Chondrocyte (in vitro differentiated cells): ENCODE measurements at regions not wholly inside any gene's neighbourhood (a gene's known extent, or its start where the extent isn't known, plus 50 kb on each side); places are given as distances from the start of the nearest gene placed in this dataset.

Experiments
- DNase-seq: peaks from one replicate; pipeline ENCODE4 v3.0.0; 2021; ENCODE audit warnings: mixed read lengths, low spot score
- H3K27ac Mint-ChIP-seq: one replicate; pipeline ENCODE4 v1.8.0; 2021; ENCODE audit warnings: mild to moderate bottlenecking, moderate library complexity, mixed read lengths; ENCODE audit not compliant: unreplicated experiment
- H3K27me3 Mint-ChIP-seq: 2 replicates; pipeline ENCODE4 v1.8.0; 2021; ENCODE audit warnings: low read depth, mixed read lengths
- H3K36me3 Mint-ChIP-seq: 2 replicates; pipeline ENCODE4 v1.8.0; 2021; ENCODE audit warnings: low read depth, mixed read lengths
- H3K4me1 Mint-ChIP-seq: 2 replicates; pipeline ENCODE4 v1.8.0; 2021; ENCODE audit warnings: low read depth, mild to moderate bottlenecking, mixed read lengths
- H3K4me3 Mint-ChIP-seq: one replicate; pipeline ENCODE4 v1.8.0; 2021; ENCODE audit warnings: mild to moderate bottlenecking, moderate library complexity, mixed read lengths; ENCODE audit not compliant: unreplicated experiment
- H3K9me3 Mint-ChIP-seq: 2 replicates; pipeline ENCODE4 v1.8.0; 2021; ENCODE audit warnings: low read depth, mixed read lengths
- CTCF ChIP-seq: fragments of 200-600 bp; sonication (generic); IDR thresholded peaks from 2 replicates; pipeline ENCODE4 v1.5.0; 2021; ENCODE audit warnings: antibody characterized with exemption, mild to moderate bottlenecking, moderate library complexity

- H3K36me3 Mint-ChIP-seq = no peaks in the 10 kb centered on the region
- no peak for TF ChIP-seq CTCF
- H3K4me3 Mint-ChIP-seq = no peak overlapping the region
- DNase-seq = no peak
- peaks cover 22% of the 10 kb centered on the region for H3K27me3 Mint-ChIP-seq
- no peaks in the 10 kb centered on the region for H3K4me1 Mint-ChIP-seq
- H3K27ac Mint-ChIP-seq = no peak overlapping the region
- H3K9me3 Mint-ChIP-seq = peaks cover 7% of the 10 kb centered on the region
Observed at GRCh38 chr5:3100921-3101551, 349.6 kb upstream of the IRX2 start.

DNA sequence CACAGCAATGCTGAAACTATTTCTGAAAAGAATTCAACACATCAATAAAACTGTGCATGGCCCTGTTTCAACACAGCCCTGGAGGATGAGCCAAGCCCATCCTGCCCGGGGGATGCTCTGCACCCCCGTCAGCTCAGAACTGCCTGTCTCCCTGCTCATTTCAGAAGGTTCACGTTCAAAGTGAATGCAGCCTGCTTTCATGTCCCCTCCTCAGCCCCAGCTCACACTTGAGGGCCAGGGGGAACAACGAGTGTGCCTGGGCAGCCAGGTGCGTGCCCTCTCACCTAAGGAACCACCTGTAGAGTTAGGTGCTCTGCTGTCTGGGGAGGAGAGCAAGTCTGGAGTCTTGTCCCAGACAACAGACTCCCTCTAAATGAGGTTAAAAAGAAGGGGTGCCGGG lies 348.5 kb upstream of the IRX2 start:
- Mint-ChIP-seq H3K4me3 (no peak overlapping the region), H3K27me3 (peaks cover 16% of the 10 kb centered on the region), H3K4me1 (no peaks in the 10 kb centered on the region), H3K27ac (no peak overlapping the region), H3K9me3 (peaks cover 12% of the 10 kb centered on the region), H3K36me3 (no peaks in the 10 kb centered on the region)
- DNase-seq = no peak
- no peak for TF ChIP-seq CTCF

DNA sequence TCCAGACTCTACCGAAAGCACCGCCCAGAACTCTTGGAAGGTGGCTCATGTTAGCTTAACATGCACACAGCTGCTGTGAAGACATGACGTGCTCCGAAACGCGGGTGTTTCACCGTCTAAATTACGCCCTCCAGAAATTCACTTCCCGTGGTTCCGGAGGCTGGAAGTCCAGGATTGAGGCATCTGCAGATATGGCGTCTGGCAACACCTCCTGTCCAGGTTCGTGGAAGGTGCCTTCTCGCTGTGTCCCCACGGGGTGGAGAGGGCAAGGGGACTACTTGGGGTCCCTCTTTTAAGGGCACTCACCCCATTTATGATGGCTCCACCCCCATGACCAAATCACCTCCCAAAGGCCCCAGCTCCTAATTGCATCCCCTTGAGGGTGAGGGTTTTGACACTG lies 348.0 kb upstream of the IRX2 start:
- peaks cover 13% of the 10 kb centered on the region for H3K27me3 Mint-ChIP-seq
- no peaks in the 10 kb centered on the region for H3K36me3 Mint-ChIP-seq
- H3K9me3 Mint-ChIP-seq = peaks cover 15% of the 10 kb centered on the region
- TF ChIP-seq CTCF = no peak
- H3K4me1 Mint-ChIP-seq = no peaks in the 10 kb centered on the region
- H3K27ac Mint-ChIP-seq = no peak overlapping the region
- no peak overlapping the region for H3K4me3 Mint-ChIP-seq
- no peak for DNase-seq

GRCh38 chr5:3098821-3099220 lies 347.3 kb upstream of the IRX2 start:
- H3K36me3 Mint-ChIP-seq = no peaks in the 10 kb centered on the region
- H3K4me3 Mint-ChIP-seq = no peak overlapping the region
- no peak for TF ChIP-seq CTCF
- H3K4me1 Mint-ChIP-seq = no peaks in the 10 kb centered on the region
- H3K27me3 Mint-ChIP-seq = peaks cover 8% of the 10 kb centered on the region
- H3K9me3 Mint-ChIP-seq = peaks cover 19% of the 10 kb centered on the region
- no peak for DNase-seq
- no peak overlapping the region for H3K27ac Mint-ChIP-seq

DNA sequence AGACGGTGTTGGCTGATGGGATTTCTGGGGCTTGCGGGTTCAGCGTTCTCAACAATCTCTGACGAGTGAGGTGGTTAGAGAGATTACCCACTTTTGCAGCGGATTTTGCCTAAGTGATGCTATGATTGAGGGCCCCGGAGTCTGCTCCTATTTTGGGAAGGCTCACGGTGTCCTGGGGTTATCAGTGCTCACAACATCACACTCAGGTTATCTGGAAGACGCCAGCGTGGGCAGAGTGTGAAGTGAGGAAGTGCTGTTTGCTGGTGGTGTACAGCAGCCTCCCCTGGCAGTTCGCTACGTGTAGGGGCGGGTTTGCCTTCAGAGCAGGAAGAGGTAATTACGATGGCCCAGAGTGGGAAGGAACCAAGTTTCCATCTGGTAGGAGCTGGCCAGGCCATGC lies 341.2 kb upstream of the IRX2 start:
- H3K4me1 Mint-ChIP-seq = no peaks in the 10 kb centered on the region
- TF ChIP-seq CTCF = no peak
- H3K27me3 Mint-ChIP-seq = no peaks in the 10 kb centered on the region
- no peak for DNase-seq
- H3K9me3 Mint-ChIP-seq = peaks cover 28% of the 10 kb centered on the region
- no peaks in the 10 kb centered on the region for H3K36me3 Mint-ChIP-seq
- H3K27ac Mint-ChIP-seq = no peak overlapping the region
- no peak overlapping the region for H3K4me3 Mint-ChIP-seq
